Neuronal stem cell (in vitro differentiated cells): ENCODE measurements at regions not wholly inside any gene's neighbourhood (a gene's known extent, or its start where the extent isn't known, plus 50 kb on each side); places are given as distances from the start of the nearest gene placed in this dataset.
A peak's percentile ranks its signal among the peaks of the same experiment; 100 is the strongest.

ENCODE experiments used
- DNase-seq: peaks from one replicate; pipeline ENCODE4 v3.0.0-alpha.2; 2013; ENCODE audit warnings: low spot score
- H2AFZ ChIP-seq: one replicate; pipeline ENCODE4 v1.6.1; 2013; ENCODE audit warnings: mild to moderate bottlenecking, low read length, inconsistent platforms
- H2AK5ac ChIP-seq: 2 replicates; pipeline ENCODE4 v1.6.1; 2013; ENCODE audit warnings: low read depth, mild to moderate bottlenecking, inconsistent platforms, low read length, moderate library complexity, mixed read lengths
- H2BK120ac ChIP-seq: 2 replicates; pipeline ENCODE4 v1.6.1; 2013; ENCODE audit warnings: low read depth, mild to moderate bottlenecking, inconsistent platforms, low read length, moderate library complexity, mixed read lengths
- H2BK12ac ChIP-seq: one replicate; pipeline ENCODE4 v1.6.1; 2013; ENCODE audit warnings: low read length, inconsistent platforms
- H2BK15ac ChIP-seq: 2 replicates; pipeline ENCODE4 v1.6.1; 2013; ENCODE audit warnings: mild to moderate bottlenecking, low read length, inconsistent platforms, mixed read lengths
- H2BK5ac ChIP-seq: one replicate; pipeline ENCODE4 v1.6.1; 2013; ENCODE audit warnings: inconsistent platforms, mild to moderate bottlenecking, low read length, moderate library complexity
- H3K14ac ChIP-seq: one replicate; pipeline ENCODE4 v1.6.1; 2013; ENCODE audit warnings: low read length, inconsistent platforms
- H3K18ac ChIP-seq: 2 replicates; pipeline ENCODE4 v1.6.1; 2013; ENCODE audit warnings: low read length, inconsistent platforms
- H3K23ac ChIP-seq: 2 replicates; pipeline ENCODE4 v1.6.1; 2013; ENCODE audit warnings: low read depth, mild to moderate bottlenecking, mixed read lengths, low read length, inconsistent platforms; ENCODE audit not compliant: poor library complexity
- H3K27ac ChIP-seq: replicated peaks from 3 replicates; pipeline ENCODE4 v1.5.1; 2013; ENCODE audit warnings: low read length, inconsistent platforms
- H3K27me3 ChIP-seq, 3 experiments: 2 replicates each; pipeline ENCODE4 v1.6.1; 2013; ENCODE audit warnings: low read length in 3 of 3, mild to moderate bottlenecking in 2 of 3, inconsistent platforms in 1 of 3, low read depth in 1 of 3, mixed read lengths in 1 of 3, moderate library complexity in 1 of 3; ENCODE audit not compliant: control insufficient read depth in 3 of 3, insufficient read depth in 3 of 3
- H3K36me3 ChIP-seq, 2 donors: replicated peaks in 1 of 2; 2 replicates each; pipeline ENCODE4 v1.6.1; 2013; ENCODE audit warnings: low read length in 2 of 2; ENCODE audit not compliant: control insufficient read depth in 2 of 2, insufficient read depth in 2 of 2
- H3K4ac ChIP-seq: 2 replicates; pipeline ENCODE4 v1.6.1; 2013; ENCODE audit warnings: inconsistent platforms, mild to moderate bottlenecking, low read length, moderate library complexity
- H3K4me1 ChIP-seq, 2 donors: 1 replicate in 1 of 2; 2 replicates in 1 of 2; pipeline ENCODE4 v1.6.1; 2013; ENCODE audit warnings: low read length in 2 of 2, low read depth in 1 of 2; ENCODE audit not compliant: control insufficient read depth in 2 of 2, insufficient read depth in 1 of 2
- H3K4me2 ChIP-seq: one replicate; pipeline ENCODE4 v1.6.1; 2013; ENCODE audit warnings: mild to moderate bottlenecking, low read length, inconsistent platforms; ENCODE audit not compliant: insufficient read depth, poor library complexity, severe bottlenecking
- H3K4me3 ChIP-seq, 2 donors: 2 replicates each; pipeline ENCODE4 v1.5.1; 2013; ENCODE audit warnings: low read length in 2 of 2, mild to moderate bottlenecking in 2 of 2, inconsistent platforms in 1 of 2, moderate library complexity in 1 of 2
- H3K79me1 ChIP-seq: one replicate; pipeline ENCODE4 v1.6.1; 2013; ENCODE audit warnings: low read depth, mild to moderate bottlenecking, inconsistent platforms, low read length, moderate library complexity
- H3K9ac ChIP-seq: one replicate; pipeline ENCODE4 v1.6.1; 2013; ENCODE audit warnings: mild to moderate bottlenecking, low read depth, low read length, inconsistent platforms; ENCODE audit not compliant: poor library complexity
- H3K9me3 ChIP-seq, 2 donors: replicated peaks in 1 of 2; 2 replicates each; pipeline versions ENCODE3 to v1.6.1; 2013; ENCODE audit warnings: low read length in 2 of 2, mild to moderate bottlenecking in 2 of 2, inconsistent platforms in 1 of 2, low read depth in 1 of 2, mixed read lengths in 1 of 2, moderate library complexity in 1 of 2; ENCODE audit not compliant: control insufficient read depth in 2 of 2, insufficient read depth in 1 of 2
- H4K8ac ChIP-seq: one replicate; pipeline ENCODE4 v1.6.1; 2013; ENCODE audit warnings: low read depth, mild to moderate bottlenecking, inconsistent platforms, low read length, moderate library complexity
- H4K91ac ChIP-seq: one replicate; pipeline ENCODE4 v1.6.1; 2013; ENCODE audit warnings: low read length, low read depth, mild to moderate bottlenecking, inconsistent platforms; ENCODE audit not compliant: poor library complexity
- WGBS, 2 donors: extraction: QIAGEN DNeasy Blood & Tissue Kit; methylation state at CpG; one replicate each; pipeline ENCODE4 v1.1.7; 2013; ENCODE audit warnings: missing lambda C conversion rate in 2 of 2, mixed read lengths in 1 of 2; ENCODE audit not compliant: insufficient read length in 2 of 2, insufficient replicate concordance in 1 of 2; ENCODE audit errors: extremely low coverage in 2 of 2; 5-methylcytosine and 5-hydroxymethylcytosine counted together

- Histone ChIP-seq H3K14ac (no peak overlapping the region), H4K91ac (no peak overlapping the region), H3K4me3 (no peak overlapping the region), H2BK120ac (no peak overlapping the region), H3K27me3 (no peaks in the 10 kb centered on the region), H2AK5ac (no peak overlapping the region), H3K4me1 (no peaks in the 10 kb centered on the region), H3K4ac (no peak overlapping the region), H3K9ac (no peak overlapping the region), H2AFZ (peak overlapping the region; percentile 30), H3K18ac (no peak overlapping the region), H3K36me3 (no peaks in the 10 kb centered on the region), H3K23ac (no peak overlapping the region), H3K79me1 (no peaks in the 10 kb centered on the region), H2BK5ac (no peak overlapping the region), H4K8ac (no peak overlapping the region), H2BK12ac (no peak overlapping the region), H3K4me2 (no peak overlapping the region), H3K27ac (no peak overlapping the region), H3K9me3 (no peaks in the 10 kb centered on the region), H2BK15ac (no peak overlapping the region)
- DNase-seq: no peak
- no CpG with 5 or more reads among the region's 2 CpGs for WGBS, 2 donors
Observed at GRCh38 chrX:1910207-1910470, 295.3 kb downstream of the ASMT start.

DNA sequence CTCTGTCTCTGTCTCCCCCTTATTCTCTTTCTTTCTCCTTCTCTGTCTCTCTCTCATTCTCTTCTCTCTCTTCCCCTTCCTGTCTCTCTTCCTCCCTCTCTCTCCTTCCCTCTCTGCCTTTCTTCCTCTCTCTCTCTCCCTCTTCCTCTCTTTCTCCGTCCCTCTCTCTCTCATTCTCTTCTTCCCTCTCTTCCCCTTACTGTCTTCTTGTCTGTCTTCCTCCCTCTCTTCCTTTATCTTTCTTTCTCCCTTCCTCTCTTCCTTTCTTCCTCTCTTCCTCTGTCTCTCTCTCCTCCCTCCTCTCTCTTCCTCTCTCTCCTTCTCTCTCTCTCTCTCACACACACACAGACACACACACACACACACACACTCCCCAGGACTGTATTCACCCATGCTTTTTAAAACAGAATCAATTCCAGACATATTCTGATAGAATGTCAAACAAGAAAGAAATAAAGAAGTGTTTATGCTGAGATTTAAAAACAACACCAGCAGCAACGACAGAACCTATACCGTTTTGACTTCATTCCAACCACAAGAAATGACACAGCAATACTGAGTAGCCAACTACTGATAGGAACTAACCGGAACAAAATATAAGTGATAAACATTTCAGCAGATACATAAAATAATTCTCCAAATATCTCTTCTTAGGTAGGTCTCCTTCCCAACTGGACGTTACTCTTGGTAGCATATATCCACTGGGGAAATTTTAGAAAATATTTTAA, 296.7 kb downstream of the ASMT start:
- no peak overlapping the region for H3K14ac ChIP-seq
- H3K18ac ChIP-seq: no peak overlapping the region
- H4K8ac ChIP-seq: no peak overlapping the region
- no peak overlapping the region for H3K4ac ChIP-seq
- WGBS, 2 donors: no CpG with 5 or more reads among the region's 5 CpGs
- H2AK5ac ChIP-seq: no peak overlapping the region
- H2AFZ ChIP-seq: no peak overlapping the region
- no peak overlapping the region for H2BK120ac ChIP-seq
- H3K4me3 ChIP-seq: no peak overlapping the region
- no peak overlapping the region for H4K91ac ChIP-seq
- no peaks in the 10 kb centered on the region for H3K27me3 ChIP-seq
- H3K36me3 ChIP-seq: no peaks in the 10 kb centered on the region
- H2BK12ac ChIP-seq: no peak overlapping the region
- H3K9me3 ChIP-seq: no peaks in the 10 kb centered on the region
- DNase-seq: no peak
- H3K79me1 ChIP-seq: no peaks in the 10 kb centered on the region
- no peak overlapping the region for H2BK15ac ChIP-seq
- no peak overlapping the region for H3K23ac ChIP-seq
- no peak overlapping the region for H3K9ac ChIP-seq
- H3K4me1 ChIP-seq: no peaks in the 10 kb centered on the region
- H3K4me2 ChIP-seq: no peak overlapping the region
- no peak overlapping the region for H3K27ac ChIP-seq
- H2BK5ac ChIP-seq: no peak overlapping the region

DNA sequence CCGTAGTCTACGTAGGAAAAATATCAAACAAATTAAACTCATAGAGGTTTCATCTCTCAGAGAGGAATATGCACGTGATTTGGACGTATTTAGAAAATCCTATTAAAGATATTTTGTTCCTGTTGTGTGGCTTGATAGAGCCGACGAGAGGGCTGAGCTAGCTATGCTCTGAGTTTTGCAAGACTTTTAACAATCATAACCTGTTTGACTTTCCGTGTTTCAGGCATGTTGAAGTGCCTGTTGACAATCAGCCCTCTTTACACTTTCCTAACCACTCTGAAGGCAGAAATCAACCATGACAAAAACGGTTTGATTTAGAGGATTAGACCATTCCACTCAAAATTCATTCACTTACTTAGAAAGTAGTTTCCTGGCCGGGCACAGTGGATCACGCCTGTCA, 297.3 kb downstream of the ASMT start:
- Histone ChIP-seq H2BK12ac (no peak overlapping the region), H3K9ac (no peak overlapping the region), H2AK5ac (no peak overlapping the region), H3K14ac (no peak overlapping the region), H4K8ac (no peak overlapping the region), H2BK120ac (no peak overlapping the region), H3K4me3 (no peak overlapping the region), H3K4me1 (no peaks in the 10 kb centered on the region), H3K23ac (no peak overlapping the region), H3K9me3 (no peaks in the 10 kb centered on the region), H4K91ac (no peak overlapping the region), H2AFZ (no peak overlapping the region), H2BK15ac (no peak overlapping the region), H3K27me3 (no peaks in the 10 kb centered on the region), H3K4me2 (no peak overlapping the region), H3K4ac (no peak overlapping the region), H2BK5ac (no peak overlapping the region), H3K36me3 (no peaks in the 10 kb centered on the region), H3K18ac (no peak overlapping the region), H3K79me1 (no peaks in the 10 kb centered on the region), H3K27ac (no peak overlapping the region)
- DNase-seq: no peak
- no CpG with 5 or more reads among the region's 10 CpGs for WGBS, 2 donors

DNA sequence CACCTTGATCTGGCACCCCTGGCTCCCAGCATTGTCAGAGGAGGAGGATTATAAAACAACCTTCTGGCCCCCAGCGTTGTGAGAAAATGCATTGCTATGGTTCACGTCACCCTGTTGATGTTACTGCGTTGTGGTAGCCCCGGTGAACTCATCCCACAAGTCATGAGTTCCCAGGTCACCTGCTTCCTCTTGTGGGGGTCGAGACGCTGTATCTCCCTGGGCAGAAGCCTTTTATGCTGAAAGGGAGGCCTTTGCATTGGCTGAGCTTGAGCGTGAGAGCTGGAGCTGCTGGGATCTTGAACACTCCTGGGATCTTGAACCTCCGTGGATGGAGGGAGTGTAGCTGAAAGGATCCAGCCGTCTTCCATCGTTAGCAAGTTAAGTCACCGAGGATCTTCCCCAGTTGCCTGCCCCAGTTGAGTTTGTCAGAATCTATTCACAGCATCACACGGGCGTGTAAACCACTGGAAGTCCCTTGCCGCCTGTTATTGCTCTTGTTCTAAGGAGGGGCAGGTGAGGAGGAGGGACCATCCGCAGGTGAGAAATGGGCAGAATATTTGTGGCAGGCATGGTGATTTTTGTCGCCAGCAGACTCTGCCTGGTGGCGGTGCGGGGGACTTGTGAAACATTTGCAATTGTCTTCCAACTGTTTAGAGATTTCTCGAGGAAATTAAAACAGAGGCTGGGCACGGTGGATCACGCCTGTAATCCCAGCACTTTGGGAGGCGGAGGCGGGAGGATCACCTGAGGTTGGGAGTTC, 299.9 kb downstream of the ASMT start:
- peak overlapping the region; percentile 38 for H3K18ac ChIP-seq
- H3K36me3 ChIP-seq: no peaks in the 10 kb centered on the region
- no peak overlapping the region for H3K9ac ChIP-seq
- H3K23ac ChIP-seq: no peak overlapping the region
- no peak overlapping the region for H2BK120ac ChIP-seq
- H3K4ac ChIP-seq: no peak overlapping the region
- H3K4me2 ChIP-seq: no peak overlapping the region
- no peak overlapping the region for H2BK5ac ChIP-seq
- no peak overlapping the region for H2BK15ac ChIP-seq
- H4K8ac ChIP-seq: no peak overlapping the region
- H2AFZ ChIP-seq: peak overlapping the region; percentile 63
- no peak overlapping the region for H3K27ac ChIP-seq
- no peak for DNase-seq
- no peak overlapping the region for H4K91ac ChIP-seq
- H3K4me3 ChIP-seq: no peak overlapping the region
- no peak overlapping the region for H2AK5ac ChIP-seq
- WGBS, 2 donors: no CpG with 5 or more reads among the region's 23 CpGs
- H3K27me3 ChIP-seq: no peaks in the 10 kb centered on the region
- no peaks in the 10 kb centered on the region for H3K9me3 ChIP-seq
- H2BK12ac ChIP-seq: no peak overlapping the region
- no peaks in the 10 kb centered on the region for H3K79me1 ChIP-seq
- no peak overlapping the region for H3K14ac ChIP-seq
- no peaks in the 10 kb centered on the region for H3K4me1 ChIP-seq
